MCF 10A (cell line): ENCODE measurements at regions not wholly inside any gene's neighbourhood (a gene's known extent, or its start where the extent isn't known, plus 50 kb on each side); places are given as distances from the start of the nearest gene placed in this dataset.
A peak's percentile ranks its signal among the peaks of the same experiment; 100 is the strongest.

Experiments
- BruUV-seq: library from RNA; stranded (reverse); fragments of 400-500 nt; replicated peaks from 2 replicates; lab custom pipeline; 2021; lab: Mats Ljungman, UMichigan
- CTCF ChIA-PET: fragments of 300-600 bp; sonication (Branson Sonifier 250); formaldehyde crosslinking; extraction: SDS; loops from one replicate; lab custom pipeline; 2021; ENCODE audit warnings: antibody characterized with exemption, inconsistent platforms; lab: Yijun Ruan, JAX
- POLR2A ChIA-PET: fragments of 300-600, 350-650 bp; sonication (Branson Sonifier 250); formaldehyde crosslinking; extraction: SDS; loops from one replicate; lab custom pipeline; 2020; ENCODE audit warnings: antibody characterized with exemption, inconsistent platforms; lab: Yijun Ruan, JAX
- DNase-seq: peaks from one replicate; pipeline ENCODE4 v3.0.0-alpha.2; 2018; ENCODE audit not compliant: unreplicated experiment
- H3K27ac Mint-ChIP-seq: one replicate; pipeline ENCODE4 v1.8.0; 2022; ENCODE audit warnings: mild to moderate bottlenecking, low read depth, mixed read lengths; ENCODE audit not compliant: unreplicated experiment
- H3K27me3 Mint-ChIP-seq: one replicate; pipeline ENCODE4 v1.8.0; 2022; ENCODE audit warnings: mixed read lengths; ENCODE audit not compliant: insufficient read depth, unreplicated experiment
- H3K36me3 Mint-ChIP-seq: one replicate; pipeline ENCODE4 v1.8.0; 2022; ENCODE audit warnings: mild to moderate bottlenecking, moderate library complexity, mixed read lengths; ENCODE audit not compliant: insufficient read depth, unreplicated experiment
- H3K4me1 Mint-ChIP-seq: one replicate; pipeline ENCODE4 v1.8.0; 2022; ENCODE audit warnings: mixed read lengths; ENCODE audit not compliant: insufficient read depth, unreplicated experiment
- H3K4me3 Mint-ChIP-seq: one replicate; pipeline ENCODE4 v1.8.0; 2022; ENCODE audit warnings: mild to moderate bottlenecking, moderate library complexity, mixed read lengths; ENCODE audit not compliant: unreplicated experiment
- H3K9me3 Mint-ChIP-seq: one replicate; pipeline ENCODE4 v1.8.0; 2022; ENCODE audit warnings: mixed read lengths; ENCODE audit not compliant: unreplicated experiment
- intact Hi-C: fragments of 100-400 bp; cut with micrococcal nuclease; formaldehyde crosslinking; loops from 2 replicates; pipeline ENCODE4 v1.14.1; 2022
- TF ChIP-seq, protein P1 (sequence below): fragments of 200-600 bp; IDR thresholded peaks from one replicate; pipeline ENCODE4 v1.8.0; 2022; ENCODE audit warnings: antibody characterized with exemption, mild to moderate bottlenecking; ENCODE audit not compliant: unreplicated experiment

GRCh38 chr6:27187231-27188060 lies 60.1 kb upstream of the PRSS16 start:
- ChIA-PET CTCF (interaction anchor here (0.6 to 2.5 kb wide), 18 partner anchors 9 to 722 kb away, joined by 3 to 9 read pairs (median 3); no protein-coding TSS in a partner anchor), POLR2A (interaction anchor here (0.5 to 2.2 kb wide), 37 partner anchors 10 to 1169 kb away, joined by 3 to 50 read pairs (median 5); partner anchors contain the start of gene ZNF184)
- no TSS peak for BruUV-seq
- H3K9me3 Mint-ChIP-seq = no peaks in the 10 kb centered on the region
- intact Hi-C loops = loop anchor here (1.0 to 5.0 kb wide), 8 partner anchors 25 to 707 kb away; no protein-coding TSS in a partner anchor
- no peaks in the 10 kb centered on the region for H3K27me3 Mint-ChIP-seq
- H3K36me3 Mint-ChIP-seq = no peaks in the 10 kb centered on the region
- no peaks in the 10 kb centered on the region for H3K4me1 Mint-ChIP-seq
- peak overlapping the region; percentile 53 for H3K27ac Mint-ChIP-seq
- no peak for DNase-seq
- H3K4me3 Mint-ChIP-seq = peak overlapping the region; percentile 82
- TF ChIP-seq, protein P1, sequence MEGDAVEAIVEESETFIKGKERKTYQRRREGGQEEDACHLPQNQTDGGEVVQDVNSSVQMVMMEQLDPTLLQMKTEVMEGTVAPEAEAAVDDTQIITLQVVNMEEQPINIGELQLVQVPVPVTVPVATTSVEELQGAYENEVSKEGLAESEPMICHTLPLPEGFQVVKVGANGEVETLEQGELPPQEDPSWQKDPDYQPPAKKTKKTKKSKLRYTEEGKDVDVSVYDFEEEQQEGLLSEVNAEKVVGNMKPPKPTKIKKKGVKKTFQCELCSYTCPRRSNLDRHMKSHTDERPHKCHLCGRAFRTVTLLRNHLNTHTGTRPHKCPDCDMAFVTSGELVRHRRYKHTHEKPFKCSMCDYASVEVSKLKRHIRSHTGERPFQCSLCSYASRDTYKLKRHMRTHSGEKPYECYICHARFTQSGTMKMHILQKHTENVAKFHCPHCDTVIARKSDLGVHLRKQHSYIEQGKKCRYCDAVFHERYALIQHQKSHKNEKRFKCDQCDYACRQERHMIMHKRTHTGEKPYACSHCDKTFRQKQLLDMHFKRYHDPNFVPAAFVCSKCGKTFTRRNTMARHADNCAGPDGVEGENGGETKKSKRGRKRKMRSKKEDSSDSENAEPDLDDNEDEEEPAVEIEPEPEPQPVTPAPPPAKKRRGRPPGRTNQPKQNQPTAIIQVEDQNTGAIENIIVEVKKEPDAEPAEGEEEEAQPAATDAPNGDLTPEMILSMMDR = no peak

DNA sequence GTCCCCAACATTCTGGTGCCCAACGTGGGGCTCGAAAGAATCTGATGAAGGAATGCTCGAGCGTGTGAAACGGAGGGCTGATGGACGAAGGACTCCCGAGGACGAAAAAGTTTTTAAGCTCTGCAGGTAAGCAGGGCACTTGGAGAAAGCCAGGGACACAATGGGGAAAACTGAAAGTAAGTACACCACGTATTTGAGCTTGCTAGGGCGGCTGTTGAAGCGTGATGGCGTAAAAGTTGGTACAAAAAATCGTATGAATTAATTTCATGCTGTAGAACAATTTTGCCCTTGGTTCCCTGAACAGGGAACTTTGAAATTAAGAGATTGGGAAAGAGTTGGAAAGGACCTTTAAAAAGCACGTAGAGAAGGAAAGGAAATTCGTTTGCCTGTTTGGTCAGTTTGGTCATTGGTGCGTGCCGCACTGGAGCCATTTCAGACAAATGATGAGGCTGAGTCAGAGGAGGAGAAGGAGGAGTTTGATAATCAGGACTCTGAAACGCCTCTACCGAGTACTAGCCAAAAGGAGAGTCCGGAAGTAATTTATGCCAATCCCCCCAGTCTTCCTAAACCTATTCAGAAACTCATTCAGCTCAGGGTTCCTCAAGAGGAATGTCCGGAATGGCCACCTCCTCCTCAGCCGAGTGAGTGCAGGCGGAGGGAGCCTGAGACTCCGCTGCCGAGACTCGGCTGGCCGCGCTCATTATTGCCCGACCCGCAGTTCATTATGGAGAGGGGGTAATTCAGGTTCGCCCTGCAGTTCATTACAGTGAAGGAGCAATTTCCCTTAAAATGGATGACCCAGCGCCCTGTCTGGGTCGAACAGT lies 59.2 kb upstream of the PRSS16 start:
- Mint-ChIP-seq H3K27me3 (no peaks in the 10 kb centered on the region), H3K4me3 (peak overlapping the region; percentile 82), H3K4me1 (no peaks in the 10 kb centered on the region), H3K36me3 (no peaks in the 10 kb centered on the region), H3K9me3 (no peaks in the 10 kb centered on the region), H3K27ac (peak overlapping the region; percentile 53)
- TF ChIP-seq, protein P1 = no peak
- intact Hi-C loops = loop anchor here (1.0 to 5.0 kb wide), 8 partner anchors 26 to 707 kb away; no protein-coding TSS in a partner anchor
- ChIA-PET CTCF (interaction anchor here (0.6 to 2.5 kb wide), 19 partner anchors 10 to 722 kb away, joined by 3 to 9 read pairs (median 3); a partner anchor contains a TSS), POLR2A (interaction anchor here (0.6 to 2.2 kb wide), 40 partner anchors 11 to 1168 kb away, joined by 3 to 50 read pairs (median 4); a partner anchor contains a TSS)
- DNase-seq = peak; percentile 83
- TSS peak; percentile 73 for BruUV-seq

DNA sequence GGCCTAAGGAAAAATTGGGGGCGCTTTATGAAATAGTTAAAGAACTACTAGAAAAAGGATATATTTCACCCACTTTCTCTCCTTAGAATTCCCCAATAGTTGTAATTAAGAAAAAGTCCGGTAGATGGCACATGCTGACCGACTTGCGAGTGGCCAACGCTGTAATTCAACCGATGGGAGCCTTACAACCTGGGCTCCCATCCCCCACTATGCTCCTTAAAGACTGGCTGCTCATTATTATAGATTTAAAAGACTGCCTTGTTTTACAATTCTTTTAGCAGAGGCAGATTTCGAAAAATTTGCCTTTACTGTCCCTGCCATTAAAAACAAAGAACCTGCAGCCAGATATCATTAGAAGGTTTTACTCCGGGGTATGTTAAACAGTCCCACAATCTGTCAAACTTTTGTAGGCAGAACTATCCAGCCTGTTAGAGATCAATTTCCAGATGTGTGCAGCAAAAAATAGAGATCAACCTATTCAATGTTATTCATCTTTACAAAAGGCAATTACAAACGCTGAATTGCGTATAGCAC lies 58.5 kb upstream of the PRSS16 start:
- no TSS peak for BruUV-seq
- intact Hi-C loops = loop anchor here (1.0 to 5.0 kb wide), 8 partner anchors 26 to 706 kb away; no protein-coding TSS in a partner anchor
- Mint-ChIP-seq H3K9me3 (no peaks in the 10 kb centered on the region), H3K36me3 (no peaks in the 10 kb centered on the region), H3K4me3 (peak overlapping the region; percentile 82), H3K27ac (peak overlapping the region; percentile 53), H3K4me1 (no peaks in the 10 kb centered on the region), H3K27me3 (no peaks in the 10 kb centered on the region)
- ChIA-PET CTCF (interaction anchor here (1.0 to 2.5 kb wide), 3 partner anchors 53 to 583 kb away, joined by 3 to 7 read pairs (median 5); no protein-coding TSS in a partner anchor), POLR2A (interaction anchor here (0.6 to 2.2 kb wide), 24 partner anchors 11 to 1167 kb away, joined by 3 to 50 read pairs (median 4); a partner anchor contains a TSS)
- DNase-seq = peak; percentile 88
- TF ChIP-seq, protein P1 = peak; percentile 80
